Ectodermal cell (in vitro differentiated cells): ENCODE measurements at regions not wholly inside any gene's neighbourhood (a gene's known extent, or its start where the extent isn't known, plus 50 kb on each side); places are given as distances from the start of the nearest gene placed in this dataset.
"Not testable (repeated sequence)": the region's sequence is repeated elsewhere in the genome, so short reads cannot be mapped to it uniquely, and the experiment has no call there.

Source experiments
- H3K27ac ChIP-seq: 2 replicates; pipeline ENCODE4 v1.7.0; 2013; ENCODE audit warnings: mild to moderate bottlenecking, low read depth, low read length; ENCODE audit not compliant: insufficient read depth, poor library complexity, severe bottlenecking
- H3K27me3 ChIP-seq: 2 replicates; pipeline ENCODE4 v1.7.0; 2013; ENCODE audit warnings: mild to moderate bottlenecking, low read length; ENCODE audit not compliant: insufficient read depth, control insufficient read depth, poor library complexity, severe bottlenecking
- H3K36me3 ChIP-seq: one replicate; pipeline ENCODE4 v1.7.0; 2013; ENCODE audit warnings: low read length; ENCODE audit not compliant: control insufficient read depth, insufficient read depth
- H3K4me1 ChIP-seq: one replicate; pipeline ENCODE4 v1.7.0; 2013; ENCODE audit warnings: low read length; ENCODE audit not compliant: control insufficient read depth, insufficient read depth
- H3K4me3 ChIP-seq: 2 replicates; pipeline ENCODE4 v1.7.0; 2013; ENCODE audit warnings: low read depth, low read length, control low read depth; ENCODE audit not compliant: insufficient read depth
- H3K9me3 ChIP-seq: 2 replicates; pipeline ENCODE4 v1.7.0; 2013; ENCODE audit warnings: mild to moderate bottlenecking, low read length, moderate library complexity; ENCODE audit not compliant: control insufficient read depth
- WGBS, 2 experiments: methylation state at CpG; one replicate each; pipeline ENCODE4 v1.1.7; 2013; ENCODE audit warnings: missing lambda C conversion rate in 2 of 2; 5-methylcytosine and 5-hydroxymethylcytosine counted together

GRCh38 chr2:16204886-16205620 lies 264.7 kb downstream of the MYCN start:
- peak overlapping the region; percentile 22 for H3K27ac ChIP-seq
- no peak overlapping the region for H3K4me3 ChIP-seq
- WGBS, 2 experiments, result 13 to 21% methylated on average over 11 of the region's 12 CpGs
- H3K36me3 ChIP-seq, result no peaks in the 10 kb centered on the region
- no peaks in the 10 kb centered on the region for H3K9me3 ChIP-seq
- no peaks in the 10 kb centered on the region for H3K27me3 ChIP-seq
- H3K4me1 ChIP-seq, result peaks cover 34% of the 10 kb centered on the region

GRCh38 chr2:16204251-16204650 lies 263.9 kb downstream of the MYCN start:
- WGBS, 2 experiments, result 90 to 97% methylated on average over 1 of the region's 1 CpG
- Histone ChIP-seq H3K27ac (no peak overlapping the region), H3K9me3 (no peaks in the 10 kb centered on the region), H3K36me3 (no peaks in the 10 kb centered on the region), H3K4me3 (no peak overlapping the region), H3K4me1 (peaks cover 34% of the 10 kb centered on the region), H3K27me3 (no peaks in the 10 kb centered on the region)

GRCh38 chr2:16203691-16204090 lies 263.3 kb downstream of the MYCN start:
- no peaks in the 10 kb centered on the region for H3K36me3 ChIP-seq
- peaks cover 34% of the 10 kb centered on the region for H3K4me1 ChIP-seq
- H3K27me3 ChIP-seq, result no peaks in the 10 kb centered on the region
- H3K27ac ChIP-seq, result no peak overlapping the region
- H3K9me3 ChIP-seq, result no peaks in the 10 kb centered on the region
- 93 to 95% methylated on average over 8 of the region's 8 CpGs for whole genome bisulfite sequencing, 2 experiments
- H3K4me3 ChIP-seq, result no peak overlapping the region

GRCh38 chr2:16203069-16203468 lies 262.7 kb downstream of the MYCN start:
- Histone ChIP-seq H3K4me3 (no peak overlapping the region), H3K27me3 (no peaks in the 10 kb centered on the region), H3K27ac (no peak overlapping the region), H3K9me3 (no peaks in the 10 kb centered on the region), H3K36me3 (no peaks in the 10 kb centered on the region), H3K4me1 (peaks cover 34% of the 10 kb centered on the region)
- WGBS, 2 experiments, result 68 to 77% methylated on average over 2 of the region's 2 CpGs

- H3K4me3 ChIP-seq, result no peak overlapping the region
- WGBS, 2 experiments, result 95% methylated on average over 8 of the region's 8 CpGs
- no peaks in the 10 kb centered on the region for H3K27me3 ChIP-seq
- H3K4me1 ChIP-seq, result peaks cover 34% of the 10 kb centered on the region
- no peaks in the 10 kb centered on the region for H3K36me3 ChIP-seq
- H3K27ac ChIP-seq, result no peak overlapping the region
- H3K9me3 ChIP-seq, result no peaks in the 10 kb centered on the region
Measured at GRCh38 chr2:16202266-16203020, 262.1 kb downstream of the MYCN start.

- 95 to 100% methylated on average over 7 of the region's 7 CpGs for WGBS, 2 experiments
- no peak overlapping the region for H3K4me3 ChIP-seq
- peaks cover 34% of the 10 kb centered on the region for H3K4me1 ChIP-seq
- no peaks in the 10 kb centered on the region for H3K36me3 ChIP-seq
- no peaks in the 10 kb centered on the region for H3K9me3 ChIP-seq
- no peaks in the 10 kb centered on the region for H3K27me3 ChIP-seq
- H3K27ac ChIP-seq, result no peak overlapping the region
Measured at GRCh38 chr2:16201848-16202247, 261.5 kb downstream of the MYCN start.

- Histone ChIP-seq H3K4me3 (no peak overlapping the region), H3K4me1 (peaks cover 27% of the 10 kb centered on the region), H3K9me3 (no peaks in the 10 kb centered on the region), H3K36me3 (no peaks in the 10 kb centered on the region), H3K27ac (peak overlapping the region; percentile 18), H3K27me3 (no peaks in the 10 kb centered on the region)
- WGBS, 2 experiments, result 71 to 77% methylated on average over 3 of the region's 3 CpGs
Measured at GRCh38 chr2:16200554-16201193, 260.3 kb downstream of the MYCN start.

- H3K27ac ChIP-seq, result no peak overlapping the region
- no peaks in the 10 kb centered on the region for H3K27me3 ChIP-seq
- H3K4me3 ChIP-seq, result no peak overlapping the region
- WGBS, 2 experiments, result 95 to 96% methylated on average over 9 to 10 of the region's 10 CpGs
- peaks cover 20% of the 10 kb centered on the region for H3K4me1 ChIP-seq
- no peaks in the 10 kb centered on the region for H3K9me3 ChIP-seq
- no peaks in the 10 kb centered on the region for H3K36me3 ChIP-seq
Measured at GRCh38 chr2:16199882-16200553, 259.7 kb downstream of the MYCN start.

- peaks cover 13% of the 10 kb centered on the region for H3K4me1 ChIP-seq
- H3K27me3 ChIP-seq, H3K36me3 ChIP-seq, H3K4me3 ChIP-seq, H3K9me3 ChIP-seq, H3K27ac ChIP-seq: not testable (repeated sequence)
- WGBS, 2 experiments, result 93 to 96% methylated on average over 4 of the region's 5 CpGs
Measured at GRCh38 chr2:16199241-16199640, 258.9 kb downstream of the MYCN start.
